Suppressor macrophage treated with lipopolysaccharide for 1 hour (primary cell): ENCODE measurements at regions not wholly inside any gene's neighbourhood (a gene's known extent, or its start where the extent isn't known, plus 50 kb on each side); places are given as distances from the start of the nearest gene placed in this dataset.

Experiments
- DNase-seq, 3 donors: peaks; one replicate each; pipeline ENCODE4 v3.0.0-alpha.2; 2020 to 2022

DNA sequence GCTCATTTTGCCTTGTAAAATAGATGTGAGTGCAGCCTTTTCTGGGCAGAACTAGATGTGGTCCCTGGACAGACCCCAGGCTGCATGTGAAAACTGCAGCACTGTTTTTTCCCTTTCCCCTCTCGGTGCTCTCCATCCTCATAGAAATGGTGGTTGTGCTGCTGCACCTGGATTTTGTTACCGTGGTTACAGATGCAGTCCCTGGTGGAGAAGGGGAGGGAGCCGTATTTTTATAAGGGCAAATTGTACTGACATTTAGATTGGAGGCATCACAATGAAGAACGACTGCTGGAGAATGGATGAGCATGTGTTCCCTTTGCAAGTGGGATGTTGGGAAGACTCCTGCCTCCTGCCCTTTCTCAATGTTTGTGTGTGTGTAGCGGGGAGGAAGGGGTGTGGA lies 469.9 kb downstream of the CCSER2 start:
- no peak for DNase-seq

DNA sequence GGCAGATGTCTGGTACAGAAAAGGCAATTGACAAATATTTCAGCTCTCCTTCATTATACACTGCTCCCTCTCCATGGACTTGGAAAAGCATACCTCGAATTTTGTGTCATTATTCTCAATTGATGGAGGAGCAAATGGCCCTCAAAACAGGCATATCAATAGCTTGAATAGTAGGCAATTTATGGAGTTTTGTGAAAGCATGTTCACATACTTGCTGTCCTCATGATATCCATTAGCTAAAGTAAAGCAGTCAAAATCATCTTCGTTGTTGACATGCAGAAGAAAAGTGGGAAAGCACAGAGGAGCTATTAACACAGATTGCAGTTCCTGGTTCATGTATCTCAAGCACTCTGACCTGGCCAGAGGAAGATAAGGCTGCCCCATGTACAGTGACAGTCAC lies 472.8 kb downstream of the CCSER2 start:
- DNase-seq, result no peak

DNA sequence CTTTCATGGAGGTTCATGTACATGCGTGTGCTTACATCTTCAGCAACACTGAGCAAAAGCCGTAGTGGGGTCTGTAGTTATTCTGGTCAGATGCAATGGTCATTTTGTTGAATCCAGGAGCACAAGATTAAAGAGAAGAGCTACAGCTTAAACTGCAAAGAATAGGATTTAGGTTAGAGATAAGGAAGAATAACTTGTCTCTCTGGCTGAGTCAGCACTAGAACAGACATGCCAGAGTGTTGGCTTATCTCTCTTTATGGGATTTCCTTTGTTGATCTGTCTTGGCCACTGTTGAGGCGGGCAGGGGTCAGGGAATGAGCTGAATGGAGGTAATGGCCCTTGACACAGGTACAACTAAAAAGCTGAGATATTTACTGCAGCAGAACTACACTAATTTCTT lies 473.5 kb downstream of the CCSER2 start:
- no peak for DNase-seq

DNA sequence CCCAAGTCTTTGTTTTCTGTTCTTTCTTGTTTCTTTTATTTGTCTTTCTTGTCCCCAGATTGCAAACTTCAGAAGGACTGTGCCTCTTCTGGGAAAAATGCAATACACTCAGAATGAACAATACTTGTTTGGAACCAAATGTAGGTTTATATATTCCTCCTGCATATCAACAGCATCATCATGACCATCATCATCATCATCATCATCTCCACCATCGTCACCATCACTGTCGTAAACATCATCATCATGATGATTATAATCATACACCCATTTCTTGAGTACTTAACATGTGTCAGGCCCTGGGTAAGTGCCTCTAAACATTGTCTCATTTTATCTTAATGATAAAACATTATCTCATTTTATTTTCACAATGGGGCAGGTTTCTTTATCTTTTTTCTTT lies 476.8 kb downstream of the CCSER2 start:
- DNase-seq, result no peak

GRCh38 chr10:84811113-84811512 lies 482.7 kb downstream of the CCSER2 start:
- DNase-seq, result no peak

- no peak for DNase-seq
Measured at GRCh38 chr10:84818961-84819360, 490.6 kb downstream of the CCSER2 start.

GRCh38 chr10:84820120-84820519 lies 491.7 kb downstream of the CCSER2 start:
- DNase-seq, result no peak

DNA sequence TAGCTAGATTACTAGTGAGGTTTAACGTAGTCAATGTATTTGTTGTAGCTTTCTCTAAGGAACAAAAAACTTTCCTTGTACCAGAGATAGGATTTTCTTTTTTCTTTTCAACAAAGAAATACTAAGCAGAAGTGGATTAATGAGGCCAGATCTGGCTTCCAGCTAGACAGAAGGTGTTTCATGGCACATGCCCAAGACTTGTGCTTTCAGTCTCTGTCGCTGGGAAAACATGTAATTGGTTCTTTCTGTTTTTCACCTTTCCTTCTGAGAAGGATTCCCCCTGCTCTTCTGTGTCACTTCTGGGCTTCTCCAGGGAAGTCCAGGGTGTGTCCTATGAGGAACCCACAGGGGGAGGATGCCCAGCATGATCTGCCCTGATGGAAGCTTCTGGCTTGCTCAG lies 492.2 kb downstream of the CCSER2 start:
- DNase-seq, result no peak

GRCh38 chr10:84822931-84823630 lies 494.7 kb downstream of the CCSER2 start:
- no peak for DNase-seq

DNA sequence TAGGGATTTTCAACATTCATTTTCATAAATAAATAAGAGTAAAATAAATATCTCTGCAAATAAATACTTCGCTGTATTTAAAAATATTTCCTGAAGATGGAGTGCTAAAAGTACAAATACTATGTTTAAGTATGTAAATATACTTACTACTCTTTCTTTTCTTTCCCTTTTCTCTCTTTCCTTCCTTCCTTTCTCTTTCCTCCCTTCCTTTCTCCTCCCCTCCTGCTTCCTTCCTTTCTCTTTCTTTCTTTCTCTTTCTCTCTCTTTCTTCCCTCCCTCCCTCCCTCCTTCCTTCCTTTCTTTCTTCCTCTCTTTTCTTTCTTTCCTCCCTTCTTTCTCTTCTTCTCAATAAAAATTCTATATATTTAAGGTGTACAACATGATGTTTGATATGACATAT lies 496.1 kb downstream of the CCSER2 start:
- DNase-seq, result no peak

- no peak for DNase-seq
Measured at GRCh38 chr10:84825330-84825729, 496.9 kb downstream of the CCSER2 start.

DNA sequence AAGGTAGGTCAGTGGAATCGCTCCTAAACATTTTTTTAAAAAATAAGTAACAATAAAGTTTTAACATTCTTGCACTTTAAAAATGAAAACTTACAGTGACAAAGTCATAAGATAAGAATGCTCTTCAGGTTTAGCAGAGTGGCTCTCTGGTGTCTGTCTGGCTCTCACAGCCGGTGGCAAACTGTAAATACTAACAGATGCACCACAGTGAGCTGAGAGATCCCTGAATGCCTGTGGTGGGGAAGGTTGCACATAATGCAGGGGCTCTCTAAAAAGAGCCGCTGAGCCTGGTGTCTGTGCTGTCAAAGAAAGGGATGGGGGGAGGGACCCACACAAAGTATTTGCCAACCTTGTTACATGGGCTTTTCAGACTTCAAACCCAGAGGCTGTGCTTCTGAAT lies 498.3 kb downstream of the CCSER2 start:
- DNase-seq, result no peak

DNA sequence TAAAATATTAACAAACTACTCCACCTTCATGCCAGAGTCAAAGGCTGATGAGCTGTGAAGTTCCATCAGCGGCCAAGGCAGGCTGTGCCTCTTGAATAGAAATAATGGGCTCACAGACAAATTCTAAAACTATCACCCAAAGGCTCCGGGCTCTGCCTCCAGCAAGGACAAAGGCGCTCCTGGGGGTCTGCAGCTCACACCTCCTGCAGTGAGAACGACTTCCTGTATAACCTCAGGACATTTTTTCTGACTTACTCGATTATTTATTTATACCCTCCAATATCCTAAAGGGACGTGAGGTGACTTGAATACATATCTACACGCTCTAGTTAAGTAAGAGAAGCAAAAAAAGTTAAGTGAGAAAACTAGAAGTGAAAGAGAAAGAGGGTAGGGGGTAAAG lies 500.7 kb downstream of the CCSER2 start:
- DNase-seq, result no peak

GRCh38 chr10:84837041-84837812 lies 508.8 kb downstream of the CCSER2 start:
- DNase-seq, result no peak

DNA sequence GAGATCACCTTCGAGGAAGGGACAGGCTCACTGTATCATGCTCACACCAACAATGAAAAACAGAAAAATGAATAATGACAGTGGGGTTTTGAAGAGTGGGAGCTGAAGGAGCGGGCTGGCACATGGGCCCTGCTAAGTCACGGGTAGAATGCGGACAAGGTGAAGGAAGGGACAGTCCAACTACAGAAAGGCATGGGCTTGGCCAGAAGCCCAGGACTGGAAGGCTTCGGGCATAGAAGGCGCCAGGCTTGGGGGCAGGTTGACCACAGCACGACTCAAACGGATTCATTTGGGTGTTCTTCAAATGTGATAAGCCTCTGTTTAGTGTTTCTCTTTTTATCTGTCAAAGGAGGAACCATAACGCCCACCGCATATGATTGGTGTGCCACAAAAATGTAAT lies 509.5 kb downstream of the CCSER2 start:
- DNase-seq, result no peak

DNA sequence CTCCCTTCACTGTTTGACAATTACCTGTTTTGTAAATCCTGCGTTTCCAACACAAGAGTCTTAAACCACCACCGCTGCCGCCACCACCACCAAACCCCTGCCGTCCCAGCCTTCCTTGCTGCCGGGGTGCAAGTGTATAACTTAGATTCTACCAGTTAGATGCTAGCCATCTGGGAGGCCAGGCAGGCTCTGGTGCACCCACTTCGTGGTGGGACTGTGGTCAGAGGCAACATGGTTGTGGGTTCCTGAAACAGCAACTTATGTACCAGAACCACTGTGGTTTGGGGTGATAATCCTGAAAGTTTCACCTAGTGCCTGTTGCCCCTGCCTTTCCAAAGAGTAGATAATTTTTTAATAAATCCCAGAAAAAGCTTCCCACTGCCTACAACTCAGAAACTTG lies 510.5 kb downstream of the CCSER2 start:
- no peak for DNase-seq

- DNase-seq, result no peak
Measured at GRCh38 chr10:84842593-84842992, 514.2 kb downstream of the CCSER2 start.

- DNase-seq, result no peak
Measured at GRCh38 chr10:84844461-84844860, 516.1 kb downstream of the CCSER2 start.

- no peak for DNase-seq
Measured at GRCh38 chr10:84845628-84846261, 517.4 kb downstream of the CCSER2 start.

GRCh38 chr10:84846658-84847316 lies 518.4 kb downstream of the CCSER2 start:
- DNase-seq, result no peak

- DNase-seq, result no peak
Measured at GRCh38 chr10:84848967-84849366, 520.6 kb downstream of the CCSER2 start.

GRCh38 chr10:84850826-84851225 lies 522.4 kb downstream of the CCSER2 start:
- DNase-seq, result no peak

DNA sequence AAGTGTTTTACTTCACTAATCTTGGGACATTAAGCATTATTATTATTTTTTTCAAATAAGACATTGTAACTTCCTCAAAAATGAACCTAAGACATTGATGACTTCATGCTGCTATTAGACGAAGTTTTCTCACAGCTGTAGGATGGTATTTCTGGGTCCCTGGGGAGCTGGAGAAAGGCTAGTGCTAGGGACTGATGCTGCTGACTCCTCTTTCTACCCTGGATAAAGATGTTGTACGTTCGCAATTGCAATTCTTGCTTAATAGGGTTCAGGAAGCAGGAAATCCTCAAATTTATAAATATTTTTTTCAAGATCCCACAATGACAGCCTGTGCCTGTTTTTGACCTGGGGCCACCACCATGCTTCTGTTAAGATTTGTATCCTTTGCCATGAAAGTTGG lies 526.0 kb downstream of the CCSER2 start:
- no peak for DNase-seq

- DNase-seq, result no peak
Measured at GRCh38 chr10:84860855-84861254, 532.5 kb downstream of the CCSER2 start.
